HEK293 (cell line): ENCODE measurements at regions not wholly inside any gene's neighbourhood (a gene's known extent, or its start where the extent isn't known, plus 50 kb on each side); places are given as distances from the start of the nearest gene placed in this dataset.

Experiments
- CTCF ChIP-seq: fragments of 450-650 bp; formaldehyde crosslinking; IDR thresholded peaks from 2 replicates; pipeline ENCODE4 v1.5.1; 2016; ENCODE audit warnings: missing biosample characterization, missing genetic modification characterization
- ZFP41 ChIP-seq: fragments of 450-650 bp; formaldehyde crosslinking; IDR thresholded peaks from 2 replicates; pipeline ENCODE4 v1.5.1; 2016; ENCODE audit warnings: missing biosample characterization, missing genetic modification characterization, borderline replicate concordance
- ZNF18 ChIP-seq: fragments of 450-650 bp; formaldehyde crosslinking; IDR thresholded peaks from 2 replicates; pipeline ENCODE4 v1.5.1; 2016; ENCODE audit warnings: missing biosample characterization, missing genetic modification characterization
- ZNF274 ChIP-seq, 2 experiments: fragments of 200-500 bp in 1 of 2; fragments of 450-650 bp in 1 of 2; sonication (Bioruptor generic) in 1 of 2; formaldehyde crosslinking in 1 of 2; IDR thresholded peaks; 2 replicates each; pipeline versions ENCODE4 v1.5.1 to v1.6.1; 2014 to 2016; ENCODE audit warnings: borderline replicate concordance in 1 of 2, inconsistent platforms in 1 of 2, low read length in 1 of 2, missing biosample characterization in 1 of 2, missing genetic modification characterization in 1 of 2
- ZNF670 ChIP-seq: fragments of 450-650 bp; formaldehyde crosslinking; IDR thresholded peaks from 2 replicates; pipeline ENCODE4 v1.5.1; 2016; ENCODE audit warnings: missing biosample characterization, missing genetic modification characterization, low read depth
- ZNF747 ChIP-seq: fragments of 450-650 bp; formaldehyde crosslinking; IDR thresholded peaks from 2 replicates; pipeline ENCODE4 v1.5.1; 2016; ENCODE audit warnings: missing biosample characterization, missing genetic modification characterization
- ZNF792 ChIP-seq: fragments of 450-650 bp; formaldehyde crosslinking; IDR thresholded peaks from 2 replicates; pipeline ENCODE4 v1.5.1; 2016; ENCODE audit warnings: missing biosample characterization, missing genetic modification characterization

- TF ChIP-seq ZNF792 (tag by site-specific recombination) = no peak
- TF ChIP-seq CTCF (tag by site-specific recombination) = no peak
- TF ChIP-seq ZNF747 (tag by site-specific recombination) = no peak
- TF ChIP-seq ZNF274 (IDR thresholded peaks at IDR 0.05; ENCODE audit: low read length) = no peak
- TF ChIP-seq ZNF274 (tag by site-specific recombination; IDR thresholded peaks at IDR 0.05; ENCODE audit: borderline replicate concordance) = no peak
- no peak for TF ChIP-seq ZFP41 (tag by site-specific recombination)
- no peak for TF ChIP-seq ZNF18 (tag by site-specific recombination)
- no peak for TF ChIP-seq ZNF670 (tag by site-specific recombination)
Observed at GRCh38 chr11:70551351-70552166, 153.2 kb downstream of the CTTN start.
